MM.1S (cell line): ENCODE measurements at regions not wholly inside any gene's neighbourhood (a gene's known extent, or its start where the extent isn't known, plus 50 kb on each side); places are given as distances from the start of the nearest gene placed in this dataset.

ENCODE experiments used
- DNase-seq: peaks from one replicate; pipeline ENCODE4 v3.0.0-alpha.2; 2015
- H2AFZ ChIP-seq: fragments of 300-600 bp; sonication (generic); 2 replicates; pipeline ENCODE4 v1.6.0; 2016; ENCODE audit warnings: antibody characterized with exemption, low read length
- H3F3A ChIP-seq: fragments of 300-600 bp; sonication (generic); 2 replicates; pipeline ENCODE4 v1.6.1; 2016; ENCODE audit warnings: mild to moderate bottlenecking, antibody characterized with exemption, low read length, moderate library complexity, mixed read lengths; ENCODE audit not compliant: insufficient read depth
- H3K27ac ChIP-seq: fragments of 300-600 bp; sonication (generic); 2 replicates; pipeline ENCODE4 v1.5.1; 2016; ENCODE audit warnings: mild to moderate bottlenecking, low read length
- H3K27me3 ChIP-seq: fragments of 300-600 bp; sonication (generic); replicated peaks from 2 replicates; pipeline ENCODE4 v1.6.0; 2016; ENCODE audit warnings: low read length; ENCODE audit not compliant: insufficient read depth
- H3K36me3 ChIP-seq: fragments of 300-600 bp; sonication (generic); replicated peaks from 2 replicates; pipeline ENCODE4 v1.6.1; 2016; ENCODE audit warnings: mild to moderate bottlenecking, low read length, mixed read lengths; ENCODE audit not compliant: insufficient read depth
- H3K4me1 ChIP-seq: fragments of 300-600 bp; sonication (generic); 2 replicates; pipeline ENCODE4 v1.6.1; 2016; ENCODE audit warnings: low read length, mixed read lengths
- H3K4me2 ChIP-seq: fragments of 300-600 bp; sonication (generic); 2 replicates; pipeline ENCODE4 v1.6.0; 2016; ENCODE audit warnings: low read depth, low read length
- H3K4me3 ChIP-seq: fragments of 300-600 bp; sonication (generic); 2 replicates; pipeline ENCODE4 v1.5.1; 2016; ENCODE audit warnings: low read length, mixed read lengths
- H3K79me2 ChIP-seq: fragments of 300-600 bp; sonication (generic); 2 replicates; pipeline ENCODE4 v1.6.1; 2016; ENCODE audit warnings: mixed run types, low read length, mixed read lengths
- H3K9ac ChIP-seq: fragments of 300-600 bp; sonication (generic); 2 replicates; pipeline ENCODE4 v1.6.1; 2016; ENCODE audit warnings: low read length, mixed read lengths
- H3K9me2 ChIP-seq: fragments of 300-600 bp; sonication (generic); replicated peaks from 2 replicates; pipeline ENCODE4 v1.6.1; 2016; ENCODE audit warnings: mild to moderate bottlenecking, low read length, mixed read lengths; ENCODE audit not compliant: insufficient read depth
- H3K9me3 ChIP-seq: fragments of 300-600 bp; sonication (generic); replicated peaks from 2 replicates; pipeline ENCODE4 v1.6.1; 2016; ENCODE audit warnings: mild to moderate bottlenecking, low read length, mixed read lengths; ENCODE audit not compliant: insufficient read depth
- H4K20me1 ChIP-seq: fragments of 300-600 bp; sonication (generic); 2 replicates; pipeline ENCODE4 v1.6.1; 2016; ENCODE audit warnings: mild to moderate bottlenecking, low read length, moderate library complexity, mixed read lengths; ENCODE audit not compliant: insufficient read depth
- CTCF ChIP-seq: fragments of 300-600 bp; sonication (generic); IDR thresholded peaks from 2 replicates; pipeline ENCODE4 v1.5.1; 2016; ENCODE audit warnings: antibody characterized with exemption, low read length, mixed read lengths
- EZH2 ChIP-seq: fragments of 300-600 bp; sonication (generic); optimal IDR thresholded peaks from 2 replicates; pipeline ENCODE3; 2017; ENCODE audit warnings: low read depth, mild to moderate bottlenecking, antibody characterized with exemption, low read length, mixed read lengths
- EZH2phosphoT487 ChIP-seq: fragments of 300-600 bp; sonication (generic); IDR thresholded peaks from 2 replicates; pipeline ENCODE4 v1.6.1; 2018; ENCODE audit warnings: antibody characterized with exemption, low read length

GRCh38 chr13:30033681-30034457 is 183.5 kb upstream of the UBL3 start:
- Histone ChIP-seq H3K9me3 (no peaks in the 10 kb centered on the region), H3K36me3 (no peaks in the 10 kb centered on the region), H3K27ac (no peak overlapping the region), H3K9ac (no peak overlapping the region), H3K4me3 (no peak overlapping the region), H3K79me2 (no peaks in the 10 kb centered on the region), H2AFZ (no peak overlapping the region), H3K9me2 (no peaks in the 10 kb centered on the region), H4K20me1 (no peaks in the 10 kb centered on the region), H3F3A (no peaks in the 10 kb centered on the region), H3K4me1 (no peaks in the 10 kb centered on the region), H3K27me3 (no peaks in the 10 kb centered on the region), H3K4me2 (no peak overlapping the region)
- no peak for TF ChIP-seq CTCF
- TF ChIP-seq EZH2: no peak
- TF ChIP-seq EZH2phosphoT487: no peak
- DNase-seq: no peak

- TF ChIP-seq EZH2phosphoT487 (no peak), EZH2 (no peak), CTCF (no peak)
- H4K20me1 ChIP-seq: no peaks in the 10 kb centered on the region
- H3K9ac ChIP-seq: no peak overlapping the region
- no peaks in the 10 kb centered on the region for H3K27me3 ChIP-seq
- no peaks in the 10 kb centered on the region for H3K9me3 ChIP-seq
- no peak overlapping the region for H3K4me2 ChIP-seq
- H3K9me2 ChIP-seq: no peaks in the 10 kb centered on the region
- H3K27ac ChIP-seq: no peak overlapping the region
- no peak overlapping the region for H3K4me3 ChIP-seq
- no peaks in the 10 kb centered on the region for H3K79me2 ChIP-seq
- no peaks in the 10 kb centered on the region for H3K36me3 ChIP-seq
- no peaks in the 10 kb centered on the region for H3F3A ChIP-seq
- H2AFZ ChIP-seq: no peak overlapping the region
- no peak for DNase-seq
- H3K4me1 ChIP-seq: no peaks in the 10 kb centered on the region
These were observed 181.8 kb upstream of the UBL3 start for GRCh38 chr13:30032263-30032662.

- Histone ChIP-seq H3K4me1 (no peaks in the 10 kb centered on the region), H3K79me2 (no peaks in the 10 kb centered on the region), H3K9me3 (no peaks in the 10 kb centered on the region), H3K4me3 (no peak overlapping the region), H3F3A (no peaks in the 10 kb centered on the region), H3K36me3 (no peaks in the 10 kb centered on the region), H3K4me2 (no peak overlapping the region), H3K27ac (no peak overlapping the region), H3K9ac (no peak overlapping the region), H3K9me2 (no peaks in the 10 kb centered on the region), H2AFZ (no peak overlapping the region), H3K27me3 (no peaks in the 10 kb centered on the region), H4K20me1 (no peaks in the 10 kb centered on the region)
- DNase-seq: no peak
- TF ChIP-seq EZH2phosphoT487 (no peak), EZH2 (no peak), CTCF (no peak)
These were observed 181.1 kb upstream of the UBL3 start for GRCh38 chr13:30031488-30031887.
